GM19455 (cell line): ENCODE measurements at regions not wholly inside any gene's neighbourhood (a gene's known extent, or its start where the extent isn't known, plus 50 kb on each side); places are given as distances from the start of the nearest gene placed in this dataset.
"Not testable (repeated sequence)": the region's sequence is repeated elsewhere in the genome, so short reads cannot be mapped to it uniquely, and the experiment has no call there.

Experiments
- ATAC-seq: cut with Tn5 transposase; IDR thresholded peaks from one replicate; pipeline ENCODE4 v1.9.1; 2021; ENCODE audit not compliant: unreplicated experiment

GRCh38 chr5:118220556-118221195 is 767.7 kb downstream of the DTWD2 start:
- ATAC-seq = no peak

GRCh38 chr5:118211606-118212005 is 776.7 kb downstream of the DTWD2 start:
- no peak for ATAC-seq

- no peak for ATAC-seq
These were observed 780.3 kb downstream of the DTWD2 start for GRCh38 chr5:118208031-118208453.

- no peak for ATAC-seq
These were observed 788.5 kb downstream of the DTWD2 start for GRCh38 chr5:118199801-118200200.

GRCh38 chr5:118196229-118196628 is 792.1 kb downstream of the DTWD2 start:
- no peak for ATAC-seq

GRCh38 chr5:118195211-118195610 is 793.1 kb downstream of the DTWD2 start:
- no peak for ATAC-seq

GRCh38 chr5:118193194-118193905 is 795.0 kb downstream of the DTWD2 start:
- no peak for ATAC-seq

GRCh38 chr5:118185018-118185417 is 803.3 kb downstream of the DTWD2 start:
- ATAC-seq = no peak

- no peak for ATAC-seq
These were observed 812.2 kb downstream of the DTWD2 start for GRCh38 chr5:118176146-118176545.

GRCh38 chr5:118174671-118175070 is 813.7 kb downstream of the DTWD2 start:
- no peak for ATAC-seq

GRCh38 chr5:118173340-118173739 is 815.0 kb downstream of the DTWD2 start:
- ATAC-seq = no peak

GRCh38 chr5:118165619-118166018 is 822.7 kb downstream of the DTWD2 start:
- ATAC-seq = no peak

GRCh38 chr5:118156181-118156580 is 832.2 kb downstream of the DTWD2 start:
- ATAC-seq = no peak

- no peak for ATAC-seq
These were observed 841.5 kb downstream of the DTWD2 start for GRCh38 chr5:118146824-118147223.

GRCh38 chr5:118144540-118144939 is 843.8 kb downstream of the DTWD2 start:
- no peak for ATAC-seq

- no peak for ATAC-seq
These were observed 849.0 kb downstream of the DTWD2 start for GRCh38 chr5:118139361-118139760.

GRCh38 chr5:118126159-118126558 is 862.2 kb downstream of the DTWD2 start:
- ATAC-seq = no peak

- ATAC-seq = no peak
These were observed 862.7 kb downstream of the DTWD2 start for GRCh38 chr5:118125687-118126086.

- ATAC-seq = no peak
These were observed 867.1 kb downstream of the DTWD2 start for GRCh38 chr5:118121258-118121657.

GRCh38 chr5:118115791-118116190 is 872.6 kb downstream of the DTWD2 start:
- ATAC-seq = no peak

- no peak for ATAC-seq
These were observed 876.4 kb downstream of the DTWD2 start for GRCh38 chr5:118111956-118112355.

- ATAC-seq = not testable (repeated sequence)
These were observed 881.1 kb downstream of the DTWD2 start for GRCh38 chr5:118107246-118107645.

- no peak for ATAC-seq
These were observed 889.6 kb downstream of the DTWD2 start for GRCh38 chr5:118098716-118099115.
